Hematopoietic multipotent progenitor cell treated with erythropoietin and hydrocortisone succinate and interleukin-3 and kit ligand, for 8 days (in vitro differentiated cells): ENCODE measurements at regions not wholly inside any gene's neighbourhood (a gene's known extent, or its start where the extent isn't known, plus 50 kb on each side); places are given as distances from the start of the nearest gene placed in this dataset.
A peak's percentile ranks its signal among the peaks of the same experiment; 100 is the strongest.

Experiments used
- DNase-seq: peaks from one replicate; pipeline ENCODE4 v3.0.0-alpha.2; 2015

- DNase-seq, result no peak
Observed at GRCh38 chr14:48546996-48547395, 871.6 kb upstream of the MDGA2 start.

GRCh38 chr14:48537600-48537999 is 862.2 kb upstream of the MDGA2 start:
- no peak for DNase-seq

- DNase-seq, result no peak
Observed at GRCh38 chr14:48536318-48536717, 860.9 kb upstream of the MDGA2 start.

- DNase-seq, result no peak
Observed at GRCh38 chr14:48527832-48528231, 852.4 kb upstream of the MDGA2 start.

- DNase-seq, result no peak
Observed at GRCh38 chr14:48526307-48526706, 850.9 kb upstream of the MDGA2 start.

- no peak for DNase-seq
Observed at GRCh38 chr14:48504921-48505320, 829.5 kb upstream of the MDGA2 start.

GRCh38 chr14:48490756-48491155 is 815.4 kb upstream of the MDGA2 start:
- DNase-seq, result no peak

- DNase-seq, result no peak
Observed at GRCh38 chr14:48473944-48474343, 798.5 kb upstream of the MDGA2 start.

GRCh38 chr14:48456051-48456450 is 780.6 kb upstream of the MDGA2 start:
- no peak for DNase-seq

- DNase-seq, result no peak
Observed at GRCh38 chr14:48454887-48455286, 779.5 kb upstream of the MDGA2 start.

- DNase-seq, result no peak
Observed at GRCh38 chr14:48452437-48452995, 777.1 kb upstream of the MDGA2 start.

- DNase-seq, result no peak
Observed at GRCh38 chr14:48435221-48435620, 759.8 kb upstream of the MDGA2 start.

- no peak for DNase-seq
Observed at GRCh38 chr14:48430805-48431204, 755.4 kb upstream of the MDGA2 start.

GRCh38 chr14:48429512-48429911 is 754.1 kb upstream of the MDGA2 start:
- DNase-seq, result no peak

GRCh38 chr14:48417715-48418500 is 742.5 kb upstream of the MDGA2 start:
- no peak for DNase-seq

- no peak for DNase-seq
Observed at GRCh38 chr14:48401321-48401720, 725.9 kb upstream of the MDGA2 start.

- peak; percentile 43 for DNase-seq
Observed at GRCh38 chr14:48398675-48399282, 723.4 kb upstream of the MDGA2 start.

GRCh38 chr14:48391661-48392060 is 716.3 kb upstream of the MDGA2 start:
- DNase-seq, result no peak

- peak; percentile 11 for DNase-seq
Observed at GRCh38 chr14:48390346-48390745, 714.9 kb upstream of the MDGA2 start.

GRCh38 chr14:48384821-48385220 is 709.4 kb upstream of the MDGA2 start:
- DNase-seq, result no peak

GRCh38 chr14:48382961-48383360 is 707.6 kb upstream of the MDGA2 start:
- no peak for DNase-seq

- DNase-seq, result no peak
Observed at GRCh38 chr14:48378541-48378940, 703.1 kb upstream of the MDGA2 start.

- DNase-seq, result no peak
Observed at GRCh38 chr14:48373981-48374380, 698.6 kb upstream of the MDGA2 start.

- no peak for DNase-seq
Observed at GRCh38 chr14:48350971-48351370, 675.6 kb upstream of the MDGA2 start.
